Hepatocyte (in vitro differentiated cells): ENCODE measurements at regions not wholly inside any gene's neighbourhood (a gene's known extent, or its start where the extent isn't known, plus 50 kb on each side); places are given as distances from the start of the nearest gene placed in this dataset.

Experiments used
- DNase-seq: peaks from one replicate; pipeline ENCODE4 v3.0.0-alpha.2; 2016; ENCODE audit warnings: low spot score
- H2AFZ ChIP-seq: fragments of 200-600 bp; sonication (generic); 2 replicates; pipeline ENCODE4 v1.6.0; 2016; ENCODE audit warnings: antibody characterized with exemption, mild to moderate bottlenecking
- H3K27ac ChIP-seq: fragments of 200-600 bp; sonication (generic); 2 replicates; pipeline ENCODE4 v1.5.1; 2016; ENCODE audit warnings: mild to moderate bottlenecking
- H3K27me3 ChIP-seq: fragments of 200-600 bp; sonication (generic); 2 replicates; pipeline ENCODE4 v1.6.1; 2016
- H3K36me3 ChIP-seq: fragments of 200-600 bp; sonication (generic); replicated peaks from 2 replicates; pipeline ENCODE4 v1.5.1; 2016; ENCODE audit warnings: low read depth; ENCODE audit not compliant: insufficient read depth
- H3K4me1 ChIP-seq: fragments of 200-600 bp; sonication (generic); 2 replicates; pipeline ENCODE4 v1.5.1; 2016; ENCODE audit warnings: mild to moderate bottlenecking, moderate library complexity; ENCODE audit not compliant: insufficient read depth
- H3K4me2 ChIP-seq: fragments of 200-600 bp; sonication (generic); 2 replicates; pipeline ENCODE4 v1.6.0; 2016
- H3K4me3 ChIP-seq: fragments of 200-600 bp; sonication (generic); 2 replicates; pipeline ENCODE4 v1.5.1; 2016; ENCODE audit warnings: mild to moderate bottlenecking
- H3K79me2 ChIP-seq: fragments of 200-600 bp; sonication (generic); 2 replicates; pipeline ENCODE4 v1.6.0; 2017; ENCODE audit warnings: mild to moderate bottlenecking
- H3K9me2 ChIP-seq: fragments of 200-600 bp; sonication (generic); replicated peaks from 2 replicates; pipeline ENCODE4 v1.6.0; 2017; ENCODE audit warnings: mild to moderate bottlenecking; ENCODE audit not compliant: insufficient read depth
- H3K9me3 ChIP-seq: fragments of 200-600 bp; sonication (generic); 2 replicates; pipeline ENCODE4 v1.5.1; 2016; ENCODE audit warnings: low read depth, mild to moderate bottlenecking
- H4K20me1 ChIP-seq: fragments of 200-600 bp; sonication (generic); 2 replicates; pipeline ENCODE4 v1.6.0; 2016; ENCODE audit warnings: mild to moderate bottlenecking; ENCODE audit not compliant: insufficient read depth, poor library complexity, severe bottlenecking
- EZH2 ChIP-seq: fragments of 200-600 bp; sonication (generic); IDR thresholded peaks from 2 replicates; pipeline ENCODE4 v1.6.1; 2016; ENCODE audit warnings: antibody characterized with exemption, mild to moderate bottlenecking, borderline replicate concordance
- EZH2phosphoT487 ChIP-seq: fragments of 200-600 bp; sonication (generic); IDR thresholded peaks from one replicate; pipeline ENCODE4 v1.6.1; 2018; ENCODE audit warnings: antibody characterized with exemption, mild to moderate bottlenecking, low read depth, moderate library complexity; ENCODE audit not compliant: unreplicated experiment, severe bottlenecking
- WGBS: methylation state at CpG from one replicate; pipeline ENCODE4 v1.1.6; 2016; ENCODE audit warnings: low lambda C conversion rate; ENCODE audit errors: missing lambda C conversion rate; 5-methylcytosine and 5-hydroxymethylcytosine counted together
- TF ChIP-seq, protein P1 (sequence below): fragments of 200-600 bp; sonication (generic); IDR thresholded peaks from 2 replicates; pipeline ENCODE4 v1.5.1; 2016; ENCODE audit warnings: antibody characterized with exemption, mild to moderate bottlenecking; ENCODE audit not compliant: poor library complexity

DNA sequence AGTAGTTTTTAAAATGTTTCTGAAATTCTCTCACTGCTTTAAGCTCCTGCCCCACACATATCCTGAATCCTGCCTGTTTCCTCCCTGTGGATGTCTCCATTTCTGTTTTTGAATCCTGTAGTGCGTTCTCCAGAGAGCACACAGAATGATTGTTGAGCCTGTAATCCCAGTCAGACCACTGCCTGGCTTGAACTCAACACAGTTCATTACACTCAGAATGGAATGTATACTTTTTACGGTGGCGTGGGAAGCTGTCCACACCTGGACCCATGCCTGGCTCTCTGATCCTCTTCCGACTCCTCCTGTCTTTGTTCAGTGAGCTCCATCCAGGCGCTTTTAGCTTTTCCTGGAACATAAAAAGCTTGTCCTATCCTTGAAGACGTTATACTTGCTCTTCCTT, 1217.0 kb upstream of the PRKX start:
- Histone ChIP-seq H3K9me2 (no peaks in the 10 kb centered on the region), H3K79me2 (no peaks in the 10 kb centered on the region), H3K4me3 (no peak overlapping the region), H3K36me3 (no peaks in the 10 kb centered on the region), H3K9me3 (no peaks in the 10 kb centered on the region), H3K4me2 (no peak overlapping the region), H3K27me3 (no peaks in the 10 kb centered on the region), H3K4me1 (no peaks in the 10 kb centered on the region), H4K20me1 (no peaks in the 10 kb centered on the region), H3K27ac (no peak overlapping the region), H2AFZ (no peak overlapping the region)
- WGBS = 73% methylated on average over 6 of the region's 6 CpGs
- DNase-seq = no peak
- TF ChIP-seq, protein P1, sequence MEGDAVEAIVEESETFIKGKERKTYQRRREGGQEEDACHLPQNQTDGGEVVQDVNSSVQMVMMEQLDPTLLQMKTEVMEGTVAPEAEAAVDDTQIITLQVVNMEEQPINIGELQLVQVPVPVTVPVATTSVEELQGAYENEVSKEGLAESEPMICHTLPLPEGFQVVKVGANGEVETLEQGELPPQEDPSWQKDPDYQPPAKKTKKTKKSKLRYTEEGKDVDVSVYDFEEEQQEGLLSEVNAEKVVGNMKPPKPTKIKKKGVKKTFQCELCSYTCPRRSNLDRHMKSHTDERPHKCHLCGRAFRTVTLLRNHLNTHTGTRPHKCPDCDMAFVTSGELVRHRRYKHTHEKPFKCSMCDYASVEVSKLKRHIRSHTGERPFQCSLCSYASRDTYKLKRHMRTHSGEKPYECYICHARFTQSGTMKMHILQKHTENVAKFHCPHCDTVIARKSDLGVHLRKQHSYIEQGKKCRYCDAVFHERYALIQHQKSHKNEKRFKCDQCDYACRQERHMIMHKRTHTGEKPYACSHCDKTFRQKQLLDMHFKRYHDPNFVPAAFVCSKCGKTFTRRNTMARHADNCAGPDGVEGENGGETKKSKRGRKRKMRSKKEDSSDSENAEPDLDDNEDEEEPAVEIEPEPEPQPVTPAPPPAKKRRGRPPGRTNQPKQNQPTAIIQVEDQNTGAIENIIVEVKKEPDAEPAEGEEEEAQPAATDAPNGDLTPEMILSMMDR = no peak
- TF ChIP-seq EZH2 (no peak), EZH2phosphoT487 (no peak)

- DNase-seq = no peak
- 89% methylated on average over 5 of the region's 5 CpGs for WGBS
- Histone ChIP-seq H3K9me3 (no peaks in the 10 kb centered on the region), H3K27ac (no peak overlapping the region), H3K27me3 (no peaks in the 10 kb centered on the region), H4K20me1 (no peaks in the 10 kb centered on the region), H3K9me2 (no peaks in the 10 kb centered on the region), H3K4me1 (no peaks in the 10 kb centered on the region), H3K36me3 (no peaks in the 10 kb centered on the region), H3K79me2 (no peaks in the 10 kb centered on the region), H2AFZ (no peak overlapping the region), H3K4me2 (no peak overlapping the region), H3K4me3 (no peak overlapping the region)
- no peak for TF ChIP-seq EZH2
- TF ChIP-seq, protein P1 = no peak
- TF ChIP-seq EZH2phosphoT487 = no peak
These were observed 1212.5 kb upstream of the PRKX start for GRCh38 chrX:4925911-4926310.

DNA sequence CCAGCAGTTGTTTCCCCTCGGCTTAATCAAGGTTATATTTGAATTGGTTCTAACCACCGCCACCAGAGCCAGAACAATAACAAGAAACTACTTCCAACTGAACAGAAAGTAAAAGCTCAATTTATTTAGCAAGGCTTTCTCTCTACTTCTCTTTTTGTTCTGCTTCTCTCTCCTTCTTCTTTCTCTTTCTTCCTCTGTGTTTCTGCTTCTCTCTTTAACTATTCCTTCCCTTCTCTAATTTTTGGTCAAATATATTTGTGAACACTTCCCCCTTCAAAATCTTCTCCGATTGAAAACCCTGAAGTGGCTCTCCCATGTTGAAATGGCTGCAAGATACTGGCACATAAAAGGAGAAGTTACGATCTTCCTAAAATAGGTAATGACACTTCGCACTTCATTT, 1195.9 kb upstream of the PRKX start:
- TF ChIP-seq EZH2phosphoT487 (no peak), EZH2 (no peak)
- TF ChIP-seq, protein P1 = no peak
- H3K4me3 ChIP-seq = no peak overlapping the region
- H3K4me2 ChIP-seq = no peak overlapping the region
- no peak overlapping the region for H2AFZ ChIP-seq
- WGBS = 91% methylated on average over 5 of the region's 5 CpGs
- no peak overlapping the region for H3K27ac ChIP-seq
- H3K9me3 ChIP-seq = no peaks in the 10 kb centered on the region
- H3K4me1 ChIP-seq = no peaks in the 10 kb centered on the region
- no peaks in the 10 kb centered on the region for H3K27me3 ChIP-seq
- H3K36me3 ChIP-seq = no peaks in the 10 kb centered on the region
- DNase-seq = no peak
- H3K79me2 ChIP-seq = no peaks in the 10 kb centered on the region
- H3K9me2 ChIP-seq = no peaks in the 10 kb centered on the region
- no peaks in the 10 kb centered on the region for H4K20me1 ChIP-seq

DNA sequence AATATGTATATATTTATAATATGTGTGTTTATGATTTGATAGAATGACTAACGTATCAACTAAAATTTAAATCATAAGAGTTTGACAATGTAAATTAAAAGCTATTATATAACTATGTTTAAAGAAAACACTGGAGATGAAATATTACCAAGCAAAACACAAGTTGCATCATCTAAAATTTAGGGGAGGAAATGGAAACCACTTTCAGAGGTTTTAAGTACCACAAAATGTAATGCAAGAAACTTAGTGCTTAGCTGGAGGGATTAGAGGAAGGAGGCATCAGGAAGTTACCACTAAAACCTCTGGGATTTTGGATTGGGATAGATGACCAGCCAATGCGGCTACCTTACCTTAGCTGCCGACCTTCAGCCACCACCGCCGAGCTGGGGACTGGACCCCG, 1192.1 kb upstream of the PRKX start:
- no peaks in the 10 kb centered on the region for H4K20me1 ChIP-seq
- H3K9me2 ChIP-seq = no peaks in the 10 kb centered on the region
- H2AFZ ChIP-seq = no peak overlapping the region
- H3K79me2 ChIP-seq = no peaks in the 10 kb centered on the region
- no peak overlapping the region for H3K4me3 ChIP-seq
- no peaks in the 10 kb centered on the region for H3K4me1 ChIP-seq
- H3K27ac ChIP-seq = no peak overlapping the region
- no peak overlapping the region for H3K4me2 ChIP-seq
- DNase-seq = no peak
- no peaks in the 10 kb centered on the region for H3K9me3 ChIP-seq
- H3K27me3 ChIP-seq = no peaks in the 10 kb centered on the region
- no peaks in the 10 kb centered on the region for H3K36me3 ChIP-seq
- TF ChIP-seq, protein P1 = no peak
- TF ChIP-seq EZH2 (no peak), EZH2phosphoT487 (no peak)
- WGBS = 96% methylated on average over 6 of the region's 6 CpGs
